Glutamatergic neuron (in vitro differentiated cells): ENCODE measurements at regions not wholly inside any gene's neighbourhood (a gene's known extent, or its start where the extent isn't known, plus 50 kb on each side); places are given as distances from the start of the nearest gene placed in this dataset.

Experiments used
- DNase-seq: peaks from one replicate; pipeline ENCODE4 v3.0.0; 2022
- H3K27ac Mint-ChIP-seq: one replicate; pipeline ENCODE4 v1.8.0; 2020; ENCODE audit warnings: mild to moderate bottlenecking, mixed read lengths, inconsistent platforms; ENCODE audit not compliant: unreplicated experiment
- H3K27me3 Mint-ChIP-seq: one replicate; pipeline ENCODE4 v1.8.0; 2020; ENCODE audit warnings: mild to moderate bottlenecking, moderate library complexity, mixed read lengths, inconsistent platforms; ENCODE audit not compliant: unreplicated experiment
- H3K36me3 Mint-ChIP-seq: one replicate; pipeline ENCODE4 v1.8.0; 2020; ENCODE audit warnings: mild to moderate bottlenecking, mixed read lengths, inconsistent platforms; ENCODE audit not compliant: unreplicated experiment
- H3K4me1 Mint-ChIP-seq: one replicate; pipeline ENCODE4 v1.8.0; 2020; ENCODE audit warnings: mild to moderate bottlenecking, low read depth, mixed read lengths, inconsistent platforms; ENCODE audit not compliant: unreplicated experiment
- H3K4me3 Mint-ChIP-seq: one replicate; pipeline ENCODE4 v1.8.0; 2020; ENCODE audit warnings: mild to moderate bottlenecking, mixed read lengths, inconsistent platforms; ENCODE audit not compliant: unreplicated experiment
- H3K9me3 Mint-ChIP-seq: one replicate; pipeline ENCODE4 v1.8.0; 2020; ENCODE audit warnings: mild to moderate bottlenecking, moderate library complexity, mixed read lengths, inconsistent platforms; ENCODE audit not compliant: unreplicated experiment
- TF ChIP-seq, protein P1 (sequence below): fragments of 200-600 bp; sonication (generic); IDR thresholded peaks from one replicate; pipeline ENCODE4 v1.5.0; 2021; ENCODE audit not compliant: partially characterized antibody, unreplicated experiment

DNA sequence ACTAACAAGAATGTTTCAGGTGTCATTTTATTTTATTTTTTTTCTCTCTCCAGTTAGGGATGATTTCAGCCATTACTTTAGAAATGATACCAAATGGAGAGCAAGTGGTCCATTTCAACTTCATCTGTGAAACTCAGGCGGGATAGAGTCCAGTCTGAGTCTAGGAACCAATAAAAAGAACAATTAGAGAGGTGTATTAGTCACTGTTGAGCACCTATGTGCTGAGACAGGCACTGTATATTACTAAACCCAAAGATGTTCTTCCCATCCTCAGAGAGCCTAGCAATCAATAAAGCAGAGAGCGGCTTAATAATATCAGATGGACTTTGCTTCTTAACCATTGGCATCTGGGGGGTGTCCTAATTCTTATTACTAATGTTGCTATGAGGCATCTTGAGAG lies 410.3 kb upstream of the SLC24A2 start:
- H3K4me1 Mint-ChIP-seq = peaks cover 11% of the 10 kb centered on the region
- no peaks in the 10 kb centered on the region for H3K27me3 Mint-ChIP-seq
- no peaks in the 10 kb centered on the region for H3K9me3 Mint-ChIP-seq
- no peak overlapping the region for H3K4me3 Mint-ChIP-seq
- TF ChIP-seq, protein P1, sequence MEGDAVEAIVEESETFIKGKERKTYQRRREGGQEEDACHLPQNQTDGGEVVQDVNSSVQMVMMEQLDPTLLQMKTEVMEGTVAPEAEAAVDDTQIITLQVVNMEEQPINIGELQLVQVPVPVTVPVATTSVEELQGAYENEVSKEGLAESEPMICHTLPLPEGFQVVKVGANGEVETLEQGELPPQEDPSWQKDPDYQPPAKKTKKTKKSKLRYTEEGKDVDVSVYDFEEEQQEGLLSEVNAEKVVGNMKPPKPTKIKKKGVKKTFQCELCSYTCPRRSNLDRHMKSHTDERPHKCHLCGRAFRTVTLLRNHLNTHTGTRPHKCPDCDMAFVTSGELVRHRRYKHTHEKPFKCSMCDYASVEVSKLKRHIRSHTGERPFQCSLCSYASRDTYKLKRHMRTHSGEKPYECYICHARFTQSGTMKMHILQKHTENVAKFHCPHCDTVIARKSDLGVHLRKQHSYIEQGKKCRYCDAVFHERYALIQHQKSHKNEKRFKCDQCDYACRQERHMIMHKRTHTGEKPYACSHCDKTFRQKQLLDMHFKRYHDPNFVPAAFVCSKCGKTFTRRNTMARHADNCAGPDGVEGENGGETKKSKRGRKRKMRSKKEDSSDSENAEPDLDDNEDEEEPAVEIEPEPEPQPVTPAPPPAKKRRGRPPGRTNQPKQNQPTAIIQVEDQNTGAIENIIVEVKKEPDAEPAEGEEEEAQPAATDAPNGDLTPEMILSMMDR = no peak
- H3K36me3 Mint-ChIP-seq = peaks cover 5% of the 10 kb centered on the region
- DNase-seq = no peak
- no peak overlapping the region for H3K27ac Mint-ChIP-seq

DNA sequence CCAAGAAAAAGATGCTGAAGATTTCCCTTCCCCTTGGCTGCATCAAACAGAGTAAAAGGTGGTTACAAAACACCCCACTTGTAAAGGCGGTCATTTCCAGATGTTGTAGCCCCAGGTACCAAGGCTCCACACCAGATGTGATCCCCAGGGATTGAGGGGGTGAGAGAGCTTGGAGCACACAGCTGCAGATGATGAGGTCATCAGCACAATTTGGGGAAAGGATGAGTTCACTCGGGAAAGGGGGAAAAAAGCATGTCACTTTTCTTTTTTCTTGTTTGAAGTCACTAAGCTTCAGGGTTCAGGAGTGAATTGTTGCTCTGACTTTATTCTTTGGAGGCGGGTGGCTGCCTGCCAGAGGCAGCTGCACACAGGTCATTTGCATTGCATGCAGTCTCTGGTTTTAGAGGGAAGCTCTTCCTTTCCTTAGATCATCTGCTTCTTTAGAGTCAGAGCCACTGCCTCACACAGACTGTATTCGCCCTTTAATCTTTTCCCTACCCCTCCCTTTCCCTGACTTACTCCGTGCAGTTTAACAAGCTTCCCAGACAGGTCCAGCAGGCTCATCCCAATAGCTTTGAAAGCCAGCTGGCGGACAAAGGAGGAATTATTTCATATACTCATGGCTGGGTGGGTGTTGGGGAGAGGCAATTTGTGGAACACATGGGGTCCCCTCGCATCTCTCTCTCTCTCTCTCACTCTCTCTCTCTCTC lies 409.3 kb upstream of the SLC24A2 start:
- Mint-ChIP-seq H3K4me3 (no peak overlapping the region), H3K27ac (no peak overlapping the region), H3K9me3 (no peaks in the 10 kb centered on the region), H3K36me3 (peaks cover 5% of the 10 kb centered on the region), H3K27me3 (no peaks in the 10 kb centered on the region), H3K4me1 (peaks cover 11% of the 10 kb centered on the region)
- DNase-seq = no peak
- TF ChIP-seq, protein P1 = no peak

DNA sequence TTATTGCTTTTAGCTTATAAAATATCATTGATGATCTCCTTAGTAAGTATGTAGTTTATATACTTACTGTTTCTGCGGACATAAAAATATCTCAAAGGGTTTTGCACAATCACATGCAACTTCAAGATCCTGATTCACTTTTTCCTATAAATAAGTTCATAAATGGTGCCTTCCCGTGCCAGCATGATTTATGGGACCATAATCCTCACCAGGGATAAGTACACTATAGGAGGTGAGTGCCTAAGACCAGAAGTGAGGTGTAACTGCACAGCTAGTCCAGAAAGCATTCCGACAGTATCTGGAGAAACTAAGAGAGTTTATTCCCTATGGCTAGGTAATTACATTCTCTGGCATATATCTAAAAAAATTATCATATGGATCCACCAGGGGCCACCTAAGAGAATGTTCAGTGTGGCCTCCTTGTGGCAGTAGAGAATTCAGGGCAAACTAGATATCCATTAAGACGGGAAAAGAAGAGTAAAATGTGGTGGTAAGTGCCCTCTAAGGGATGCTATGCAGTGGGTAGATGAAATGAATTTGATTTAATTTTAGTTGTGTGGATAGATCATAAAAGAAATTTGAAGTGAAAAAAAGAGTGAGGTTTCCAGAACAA lies 402.5 kb upstream of the SLC24A2 start:
- Mint-ChIP-seq H3K27ac (no peak overlapping the region), H3K4me3 (no peak overlapping the region), H3K4me1 (no peaks in the 10 kb centered on the region), H3K9me3 (peaks cover 2% of the 10 kb centered on the region), H3K36me3 (peaks cover 9% of the 10 kb centered on the region), H3K27me3 (peaks cover 2% of the 10 kb centered on the region)
- TF ChIP-seq, protein P1 = no peak
- no peak for DNase-seq

DNA sequence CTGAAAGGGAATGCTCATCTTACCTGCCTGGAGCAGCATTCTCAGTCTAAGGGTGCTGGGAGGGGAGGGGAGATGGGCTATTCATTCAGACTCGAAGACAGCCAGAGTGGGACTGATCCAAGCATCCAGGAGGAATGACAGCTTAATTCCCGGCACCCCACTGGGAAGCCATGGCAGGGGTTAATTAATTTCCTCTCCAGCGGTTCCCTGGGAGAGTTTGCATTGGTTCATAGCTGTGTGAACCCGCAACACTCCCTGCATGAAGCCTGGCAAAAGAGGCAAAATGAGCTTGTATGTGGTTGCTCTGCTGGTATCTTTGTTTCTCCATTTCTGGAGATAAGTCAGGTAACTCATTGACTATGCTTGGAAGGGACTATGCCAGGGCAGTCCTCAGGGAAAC lies 401.0 kb upstream of the SLC24A2 start:
- Mint-ChIP-seq H3K4me3 (no peak overlapping the region), H3K27me3 (peaks cover 4% of the 10 kb centered on the region), H3K9me3 (peaks cover 5% of the 10 kb centered on the region), H3K4me1 (no peaks in the 10 kb centered on the region), H3K27ac (no peak overlapping the region), H3K36me3 (peaks cover 4% of the 10 kb centered on the region)
- no peak for DNase-seq
- TF ChIP-seq, protein P1 = no peak
